ENCODE measurements at regions not wholly inside any gene's neighbourhood (a gene's known extent, or its start where the extent isn't known, plus 50 kb on each side); places are given as distances from the start of the nearest gene placed in this dataset.
"Not testable (repeated sequence)": the region's sequence is repeated elsewhere in the genome, so short reads cannot be mapped to it uniquely, and the experiment has no call there.

- H3K27ac Mint-ChIP-seq: peak overlapping the region in 1 of 6 donors; percentile 30
- H3K4me3 Mint-ChIP-seq: no peak overlapping the region
- ATAC-seq (ENCODE audit: low read depth in 2 of 2) (no peak), DNase-seq (no peak)
- H3K36me3 Mint-ChIP-seq: no peaks in the 10 kb centered on the region
- no peaks in the 10 kb centered on the region for H3K4me1 Mint-ChIP-seq
- peaks cover 0 to 1% (median 0%) of the 10 kb centered on the region in 7 donors for H3K9me3 Mint-ChIP-seq
- no peaks in the 10 kb centered on the region for H3K27me3 Mint-ChIP-seq
Measured at GRCh38 chr5:67941614-67942401, 273.7 kb upstream of the PIK3R1 start.

GRCh38 chr5:67935908-67936566 is 279.5 kb upstream of the PIK3R1 start:
- DNase-seq (no peak), ATAC-seq (ENCODE audit: low read depth in 2 of 2) (no peak)
- H3K27me3 Mint-ChIP-seq: no peaks in the 10 kb centered on the region
- no peaks in the 10 kb centered on the region for H3K4me1 Mint-ChIP-seq
- H3K9me3 Mint-ChIP-seq: peaks cover 0 to 2% (median 0%) of the 10 kb centered on the region in 7 donors
- H3K27ac Mint-ChIP-seq: no peak overlapping the region
- H3K36me3 Mint-ChIP-seq: no peaks in the 10 kb centered on the region
- no peak overlapping the region for H3K4me3 Mint-ChIP-seq

- Mint-ChIP-seq H3K36me3 (no peaks in the 10 kb centered on the region), H3K27me3 (no peaks in the 10 kb centered on the region), H3K4me1 (no peaks in the 10 kb centered on the region), H3K9me3 (peaks cover 0 to 2% (median 0%) of the 10 kb centered on the region in 7 donors), H3K4me3 (no peak overlapping the region), H3K27ac (no peak overlapping the region)
- ATAC-seq (ENCODE audit: low read depth in 2 of 2) (no peak), DNase-seq (no peak)
Measured at GRCh38 chr5:67934976-67935375, 280.6 kb upstream of the PIK3R1 start.

- peaks cover 0 to 3% (median 0%) of the 10 kb centered on the region in 7 donors for H3K9me3 Mint-ChIP-seq
- no peaks in the 10 kb centered on the region for H3K27me3 Mint-ChIP-seq
- H3K27ac Mint-ChIP-seq: no peak overlapping the region
- no peaks in the 10 kb centered on the region for H3K4me1 Mint-ChIP-seq
- ATAC-seq (ENCODE audit: low read depth in 2 of 2): no peak
- no peaks in the 10 kb centered on the region for H3K36me3 Mint-ChIP-seq
- no peak for DNase-seq
- H3K4me3 Mint-ChIP-seq: no peak overlapping the region
Measured at GRCh38 chr5:67925511-67925910, 290.0 kb upstream of the PIK3R1 start.

- Mint-ChIP-seq H3K27me3 (no peaks in the 10 kb centered on the region), H3K4me3 (no peak overlapping the region), H3K27ac (peak overlapping the region in 1 of 6 donors; percentile 71), H3K9me3 (peaks cover 4 to 15% (median 10%) of the 10 kb centered on the region in 7 donors), H3K4me1 (no peaks in the 10 kb centered on the region), H3K36me3 (peaks cover 0 to 10% of the 10 kb centered on the region in 2 donors)
- DNase-seq (no peak), ATAC-seq (ENCODE audit: low read depth in 2 of 2) (no peak)
Measured at GRCh38 chr5:67921004-67921601, 294.5 kb upstream of the PIK3R1 start.

- H3K36me3 Mint-ChIP-seq; H3K4me1 Mint-ChIP-seq; H3K4me3 Mint-ChIP-seq; H3K27me3 Mint-ChIP-seq; ATAC-seq (ENCODE audit: low read depth in 2 of 2); DNase-seq; H3K27ac Mint-ChIP-seq: not testable (repeated sequence)
- H3K9me3 Mint-ChIP-seq: peaks cover 4 to 15% (median 10%) of the 10 kb centered on the region in 7 donors
Measured at GRCh38 chr5:67919532-67919931, 296.0 kb upstream of the PIK3R1 start.

- DNase-seq: no peak
- Mint-ChIP-seq H3K9me3 (peaks cover 4 to 15% (median 10%) of the 10 kb centered on the region in 7 donors), H3K27me3 (peaks cover 0 to 13% (median 0%) of the 10 kb centered on the region in 3 donors), H3K36me3 (peaks cover 0 to 10% of the 10 kb centered on the region in 2 donors), H3K4me3 (no peak overlapping the region), H3K4me1 (no peaks in the 10 kb centered on the region), H3K27ac (no peak overlapping the region)
- ATAC-seq (ENCODE audit: low read depth in 2 of 2): no peak
Measured at GRCh38 chr5:67917561-67917960, 298.0 kb upstream of the PIK3R1 start.

GRCh38 chr5:67910546-67910945 is 305.0 kb upstream of the PIK3R1 start:
- Mint-ChIP-seq H3K27me3 (peaks cover 0 to 13% (median 0%) of the 10 kb centered on the region in 3 donors), H3K4me1 (no peaks in the 10 kb centered on the region), H3K9me3 (no peaks in the 10 kb centered on the region), H3K36me3 (no peaks in the 10 kb centered on the region), H3K27ac (no peak overlapping the region), H3K4me3 (no peak overlapping the region)
- ATAC-seq (ENCODE audit: low read depth in 2 of 2): no peak
- no peak for DNase-seq

- ATAC-seq (ENCODE audit: low read depth in 2 of 2) (no peak), DNase-seq (no peak)
- Mint-ChIP-seq H3K4me3 (no peak overlapping the region), H3K27me3 (no peaks in the 10 kb centered on the region), H3K9me3 (no peaks in the 10 kb centered on the region), H3K27ac (no peak overlapping the region), H3K36me3 (no peaks in the 10 kb centered on the region), H3K4me1 (no peaks in the 10 kb centered on the region)
Measured at GRCh38 chr5:67908126-67908765, 307.3 kb upstream of the PIK3R1 start.

- DNase-seq: no peak
- Mint-ChIP-seq H3K4me1 (no peaks in the 10 kb centered on the region), H3K27ac (no peak overlapping the region), H3K27me3 (no peaks in the 10 kb centered on the region), H3K4me3 (no peak overlapping the region), H3K36me3 (no peaks in the 10 kb centered on the region), H3K9me3 (no peaks in the 10 kb centered on the region)
- no peak for ATAC-seq (ENCODE audit: low read depth in 2 of 2)
Measured at GRCh38 chr5:67904366-67904765, 311.2 kb upstream of the PIK3R1 start.

GRCh38 chr5:67903656-67904055 is 311.9 kb upstream of the PIK3R1 start:
- Mint-ChIP-seq H3K36me3 (no peaks in the 10 kb centered on the region), H3K9me3 (no peaks in the 10 kb centered on the region), H3K27me3 (no peaks in the 10 kb centered on the region), H3K27ac (no peak overlapping the region), H3K4me3 (no peak overlapping the region), H3K4me1 (no peaks in the 10 kb centered on the region)
- DNase-seq (no peak), ATAC-seq (ENCODE audit: low read depth in 2 of 2) (no peak)

- no peaks in the 10 kb centered on the region for H3K27me3 Mint-ChIP-seq
- no peak overlapping the region for H3K27ac Mint-ChIP-seq
- H3K9me3 Mint-ChIP-seq: no peaks in the 10 kb centered on the region
- H3K4me3 Mint-ChIP-seq: no peak overlapping the region
- no peaks in the 10 kb centered on the region for H3K4me1 Mint-ChIP-seq
- no peak for DNase-seq
- H3K36me3 Mint-ChIP-seq: no peaks in the 10 kb centered on the region
- no peak for ATAC-seq (ENCODE audit: low read depth in 2 of 2)
Measured at GRCh38 chr5:67903121-67903520, 312.4 kb upstream of the PIK3R1 start.

- ATAC-seq (ENCODE audit: low read depth in 2 of 2): no peak
- Mint-ChIP-seq H3K4me1 (no peaks in the 10 kb centered on the region), H3K27me3 (no peaks in the 10 kb centered on the region), H3K36me3 (no peaks in the 10 kb centered on the region), H3K27ac (no peak overlapping the region), H3K9me3 (no peaks in the 10 kb centered on the region), H3K4me3 (no peak overlapping the region)
- no peak for DNase-seq
Measured at GRCh38 chr5:67902497-67902830, 313.1 kb upstream of the PIK3R1 start.

Measured in naive B cell (primary cell).